ENCODE measurements at regions not wholly inside any gene's neighbourhood (a gene's known extent, or its start where the extent isn't known, plus 50 kb on each side); places are given as distances from the start of the nearest gene placed in this dataset.

DNA sequence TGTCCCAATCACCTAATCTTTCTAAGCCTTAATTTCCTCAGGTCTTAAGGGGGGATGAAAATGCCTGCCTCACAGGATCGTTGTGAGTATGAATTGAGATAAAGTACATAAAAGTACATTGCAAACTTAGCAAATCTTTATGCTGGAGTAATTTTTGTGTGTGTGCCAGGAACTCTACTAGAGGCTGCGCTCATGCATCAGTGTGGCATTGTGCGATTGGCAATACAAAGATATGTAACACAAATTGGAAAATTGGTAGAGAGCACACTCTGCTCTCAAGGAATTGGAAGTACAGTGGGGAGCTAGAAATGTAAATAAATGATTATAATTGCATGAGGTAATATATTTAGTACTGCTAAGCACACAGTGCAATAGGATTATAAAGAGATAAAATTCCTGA lies 398.3 kb downstream of the DUSP10 start:
- TF ChIP-seq, protein P1, sequence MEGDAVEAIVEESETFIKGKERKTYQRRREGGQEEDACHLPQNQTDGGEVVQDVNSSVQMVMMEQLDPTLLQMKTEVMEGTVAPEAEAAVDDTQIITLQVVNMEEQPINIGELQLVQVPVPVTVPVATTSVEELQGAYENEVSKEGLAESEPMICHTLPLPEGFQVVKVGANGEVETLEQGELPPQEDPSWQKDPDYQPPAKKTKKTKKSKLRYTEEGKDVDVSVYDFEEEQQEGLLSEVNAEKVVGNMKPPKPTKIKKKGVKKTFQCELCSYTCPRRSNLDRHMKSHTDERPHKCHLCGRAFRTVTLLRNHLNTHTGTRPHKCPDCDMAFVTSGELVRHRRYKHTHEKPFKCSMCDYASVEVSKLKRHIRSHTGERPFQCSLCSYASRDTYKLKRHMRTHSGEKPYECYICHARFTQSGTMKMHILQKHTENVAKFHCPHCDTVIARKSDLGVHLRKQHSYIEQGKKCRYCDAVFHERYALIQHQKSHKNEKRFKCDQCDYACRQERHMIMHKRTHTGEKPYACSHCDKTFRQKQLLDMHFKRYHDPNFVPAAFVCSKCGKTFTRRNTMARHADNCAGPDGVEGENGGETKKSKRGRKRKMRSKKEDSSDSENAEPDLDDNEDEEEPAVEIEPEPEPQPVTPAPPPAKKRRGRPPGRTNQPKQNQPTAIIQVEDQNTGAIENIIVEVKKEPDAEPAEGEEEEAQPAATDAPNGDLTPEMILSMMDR (optimal IDR thresholded peaks at IDR 0.05 in 1 of 3, IDR thresholded peaks at IDR 0.05 in 1 of 3, conservative IDR thresholded peaks at IDR 0.05 in 1 of 3; ENCODE audit: extremely low read depth in 1 of 3, insufficient read depth in 2 of 3, low read length in 3 of 3), result no peak
- TF ChIP-seq EZH2 (IDR thresholded peaks at IDR 0.05; ENCODE audit: low read length), result no peak
